Vagina (tissue), 2 donors: ENCODE measurements at regions not wholly inside any gene's neighbourhood (a gene's known extent, or its start where the extent isn't known, plus 50 kb on each side); places are given as distances from the start of the nearest gene placed in this dataset.

Experiments
- DNase-seq, 2 donors: peaks; one replicate each; pipeline ENCODE4 v3.0.0-alpha.2; 2017; ENCODE audit errors: extremely low spot score in 2 of 2
- H3K27ac ChIP-seq: fragments of 200-600 bp; sonication (generic); one replicate; pipeline ENCODE4 v1.5.1; 2019
- H3K27me3 ChIP-seq: fragments of 200-600 bp; sonication (generic); one replicate; pipeline ENCODE4 v1.5.1; 2019
- H3K36me3 ChIP-seq, 2 donors: fragments of 200-600 bp; sonication (generic); one replicate each; pipeline ENCODE4 v1.5.1; 2017 to 2019
- H3K4me1 ChIP-seq: fragments of 200-600 bp; sonication (generic); one replicate; pipeline ENCODE4 v1.5.1; 2019
- H3K4me3 ChIP-seq, 2 donors: fragments of 200-600 bp; sonication (generic); 1 replicate in 1 of 2; 2 replicates in 1 of 2; pipeline ENCODE4 v1.5.1; 2016 to 2019
- H3K9me3 ChIP-seq: fragments of 200-600 bp; sonication (generic); one replicate; pipeline ENCODE4 v1.5.1; 2019
- POLR2A ChIP-seq, 2 donors: fragments of 450-650 bp; IDR thresholded peaks; one replicate each; pipeline ENCODE4 v1.6.1; 2017; ENCODE audit warnings: antibody characterized with exemption in 2 of 2, mild to moderate bottlenecking in 2 of 2, moderate library complexity in 2 of 2
- POLR2AphosphoS5 ChIP-seq, 2 donors: sonication (generic); formaldehyde crosslinking; IDR thresholded peaks; one replicate each; pipeline ENCODE4 v1.9.0; 2017; ENCODE audit warnings: antibody characterized with exemption in 2 of 2, mild to moderate bottlenecking in 2 of 2, low read depth in 1 of 2; ENCODE audit not compliant: insufficient read depth in 1 of 2
- intact Hi-C: fragments of 100-400 bp; cut with DNase I; formaldehyde crosslinking; loops from one replicate; pipeline ENCODE4 v1.15.1; 2023
- TF ChIP-seq, protein P1 (sequence below), 3 experiments: fragments of 450-650 bp in 2 of 3; fragments of 200-600 bp in 1 of 3; sonication (generic) in 1 of 3; IDR thresholded peaks; one replicate each; pipeline ENCODE4 v1.5.1; 2017 to 2019; ENCODE audit warnings: antibody characterized with exemption in 3 of 3, mild to moderate bottlenecking in 2 of 3, moderate library complexity in 2 of 3

DNA sequence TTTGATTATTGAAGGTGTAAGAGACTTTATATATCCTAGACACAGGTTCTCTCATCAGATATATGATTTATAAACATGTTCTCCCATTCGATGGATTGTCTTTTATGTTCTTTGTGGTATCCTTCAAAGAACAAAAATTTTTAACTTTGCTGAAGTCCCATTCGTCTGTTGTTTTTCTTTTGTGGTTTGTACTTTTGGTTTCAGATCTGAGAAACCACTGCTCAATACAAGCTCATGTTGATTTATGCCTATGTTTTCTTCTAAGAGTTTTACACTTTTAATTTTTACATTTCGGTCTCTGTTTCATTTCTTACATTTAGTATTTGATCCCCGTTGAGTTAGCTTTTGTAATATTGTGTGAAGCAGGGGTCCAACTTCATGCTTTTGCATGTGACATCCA is 103.3 kb upstream of the SPRED1 start:
- DNase-seq, result no peak
- H3K36me3 ChIP-seq, result no peaks in the 10 kb centered on the region
- no peaks in the 10 kb centered on the region for H3K27me3 ChIP-seq
- no peak for TF ChIP-seq POLR2A (IDR thresholded peaks at IDR 0.05)
- TF ChIP-seq POLR2AphosphoS5 (IDR thresholded peaks at IDR 0.05; ENCODE audit: insufficient read depth in 1 of 2, low read depth in 1 of 2), result no peak
- TF ChIP-seq, protein P1, sequence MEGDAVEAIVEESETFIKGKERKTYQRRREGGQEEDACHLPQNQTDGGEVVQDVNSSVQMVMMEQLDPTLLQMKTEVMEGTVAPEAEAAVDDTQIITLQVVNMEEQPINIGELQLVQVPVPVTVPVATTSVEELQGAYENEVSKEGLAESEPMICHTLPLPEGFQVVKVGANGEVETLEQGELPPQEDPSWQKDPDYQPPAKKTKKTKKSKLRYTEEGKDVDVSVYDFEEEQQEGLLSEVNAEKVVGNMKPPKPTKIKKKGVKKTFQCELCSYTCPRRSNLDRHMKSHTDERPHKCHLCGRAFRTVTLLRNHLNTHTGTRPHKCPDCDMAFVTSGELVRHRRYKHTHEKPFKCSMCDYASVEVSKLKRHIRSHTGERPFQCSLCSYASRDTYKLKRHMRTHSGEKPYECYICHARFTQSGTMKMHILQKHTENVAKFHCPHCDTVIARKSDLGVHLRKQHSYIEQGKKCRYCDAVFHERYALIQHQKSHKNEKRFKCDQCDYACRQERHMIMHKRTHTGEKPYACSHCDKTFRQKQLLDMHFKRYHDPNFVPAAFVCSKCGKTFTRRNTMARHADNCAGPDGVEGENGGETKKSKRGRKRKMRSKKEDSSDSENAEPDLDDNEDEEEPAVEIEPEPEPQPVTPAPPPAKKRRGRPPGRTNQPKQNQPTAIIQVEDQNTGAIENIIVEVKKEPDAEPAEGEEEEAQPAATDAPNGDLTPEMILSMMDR (IDR thresholded peaks at IDR 0.05), result no peak
- no peak overlapping the region for H3K27ac ChIP-seq
- peaks cover 7% of the 10 kb centered on the region for H3K9me3 ChIP-seq
- intact Hi-C loops, result no loop called here
- no peak overlapping the region for H3K4me3 ChIP-seq
- no peaks in the 10 kb centered on the region for H3K4me1 ChIP-seq

DNA sequence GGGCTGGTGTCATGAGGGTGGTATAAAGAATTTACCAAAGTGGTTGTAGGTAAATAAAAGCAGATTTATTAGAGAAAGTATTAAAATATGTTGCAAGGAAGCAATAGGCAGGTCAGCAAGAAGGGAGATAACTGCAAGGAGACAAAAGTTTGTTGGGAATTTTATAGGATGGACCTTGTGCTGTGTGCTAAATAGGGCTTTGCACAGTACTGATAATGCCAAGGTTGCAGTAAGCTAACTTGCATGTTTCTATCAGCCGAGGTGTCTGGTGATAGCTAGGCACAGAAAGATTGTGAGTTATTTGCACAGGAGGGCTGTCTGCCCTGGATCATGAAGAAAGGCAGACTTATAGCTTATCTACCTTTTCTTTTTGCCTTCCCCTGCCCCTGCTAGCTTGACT is 102.5 kb upstream of the SPRED1 start:
- intact Hi-C loops, result no loop called here
- no peaks in the 10 kb centered on the region for H3K27me3 ChIP-seq
- H3K4me1 ChIP-seq, result no peaks in the 10 kb centered on the region
- H3K9me3 ChIP-seq, result peaks cover 7% of the 10 kb centered on the region
- DNase-seq, result no peak
- H3K4me3 ChIP-seq, result no peak overlapping the region
- H3K27ac ChIP-seq, result no peak overlapping the region
- no peaks in the 10 kb centered on the region for H3K36me3 ChIP-seq
- TF ChIP-seq, protein P1 (IDR thresholded peaks at IDR 0.05), result no peak
- TF ChIP-seq POLR2A (IDR thresholded peaks at IDR 0.05), result no peak
- TF ChIP-seq POLR2AphosphoS5 (IDR thresholded peaks at IDR 0.05; ENCODE audit: insufficient read depth in 1 of 2, low read depth in 1 of 2), result no peak

DNA sequence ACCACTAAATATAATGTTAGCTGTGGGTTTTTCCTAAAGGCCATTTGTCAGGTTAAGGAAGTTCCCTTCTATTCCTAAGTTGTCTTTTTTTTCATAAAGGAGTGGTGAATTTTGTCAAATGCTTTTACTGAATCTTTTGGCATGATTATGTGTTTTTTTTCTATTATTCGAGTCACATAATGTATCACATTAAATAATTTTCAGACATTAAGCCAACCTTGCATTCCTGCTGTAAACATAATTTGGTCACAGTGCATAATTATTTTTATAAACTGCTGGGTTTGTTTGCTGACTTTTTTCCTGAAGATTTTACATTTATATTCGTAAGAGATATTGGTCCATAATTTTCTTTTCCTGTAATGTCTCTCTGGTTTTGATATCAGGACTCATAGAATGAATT is 101.8 kb upstream of the SPRED1 start:
- intact Hi-C loops, result no loop called here
- Histone ChIP-seq H3K27me3 (no peaks in the 10 kb centered on the region), H3K4me1 (no peaks in the 10 kb centered on the region), H3K9me3 (peaks cover 7% of the 10 kb centered on the region), H3K36me3 (no peaks in the 10 kb centered on the region), H3K27ac (no peak overlapping the region), H3K4me3 (no peak overlapping the region)
- DNase-seq, result no peak
- TF ChIP-seq POLR2AphosphoS5 (IDR thresholded peaks at IDR 0.05; ENCODE audit: insufficient read depth in 1 of 2, low read depth in 1 of 2) (no peak), POLR2A (IDR thresholded peaks at IDR 0.05) (no peak)
- TF ChIP-seq, protein P1 (IDR thresholded peaks at IDR 0.05), result no peak

DNA sequence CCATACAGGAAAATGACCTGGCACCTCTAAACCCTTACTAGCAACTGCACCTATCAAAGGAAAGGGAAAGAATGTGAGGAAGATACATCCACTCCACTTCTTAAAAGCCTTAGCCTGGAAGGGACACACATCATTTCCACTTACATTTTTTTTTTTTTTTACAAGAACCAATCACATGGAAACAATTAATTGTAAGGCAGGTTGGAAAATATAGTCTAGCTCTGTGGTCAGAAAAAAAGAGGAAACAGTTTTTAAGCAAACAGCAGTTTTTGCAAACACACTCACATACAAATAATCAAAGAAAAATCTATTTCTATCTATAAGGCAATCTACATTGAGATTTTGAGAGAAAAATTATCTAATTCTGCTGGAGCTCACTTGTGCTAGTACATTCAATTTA is 98.9 kb upstream of the SPRED1 start:
- H3K27ac ChIP-seq, result no peak overlapping the region
- intact Hi-C loops, result no loop called here
- no peak overlapping the region for H3K4me3 ChIP-seq
- no peaks in the 10 kb centered on the region for H3K27me3 ChIP-seq
- TF ChIP-seq POLR2A (IDR thresholded peaks at IDR 0.05) (no peak), POLR2AphosphoS5 (IDR thresholded peaks at IDR 0.05; ENCODE audit: insufficient read depth in 1 of 2, low read depth in 1 of 2) (no peak)
- TF ChIP-seq, protein P1 (IDR thresholded peaks at IDR 0.05), result no peak
- DNase-seq, result no peak
- no peaks in the 10 kb centered on the region for H3K4me1 ChIP-seq
- peaks cover 7% of the 10 kb centered on the region for H3K9me3 ChIP-seq
- no peaks in the 10 kb centered on the region for H3K36me3 ChIP-seq

DNA sequence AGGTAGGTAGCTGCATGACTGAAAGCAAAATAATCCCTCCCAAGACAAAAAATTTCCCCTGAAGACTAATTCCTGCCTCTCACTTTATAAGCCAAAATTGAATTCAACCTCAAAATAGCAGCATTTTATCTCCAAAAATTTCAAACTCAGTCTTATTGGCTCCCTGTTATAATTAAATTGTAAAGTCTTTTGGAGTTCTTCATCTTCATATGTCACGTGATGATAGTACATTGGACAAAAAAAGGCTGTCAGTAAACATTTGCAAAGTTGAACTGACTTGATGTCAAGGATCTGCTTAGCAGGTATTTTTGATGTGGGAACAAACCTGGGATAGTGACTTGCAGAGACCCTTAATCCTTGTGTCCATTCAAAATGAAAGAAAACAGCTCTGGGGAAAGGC is 98.4 kb upstream of the SPRED1 start:
- Histone ChIP-seq H3K36me3 (no peaks in the 10 kb centered on the region), H3K4me1 (no peaks in the 10 kb centered on the region), H3K9me3 (peaks cover 7% of the 10 kb centered on the region), H3K27me3 (no peaks in the 10 kb centered on the region), H3K27ac (no peak overlapping the region), H3K4me3 (no peak overlapping the region)
- TF ChIP-seq, protein P1 (IDR thresholded peaks at IDR 0.05), result no peak
- no peak for TF ChIP-seq POLR2A (IDR thresholded peaks at IDR 0.05)
- no peak for TF ChIP-seq POLR2AphosphoS5 (IDR thresholded peaks at IDR 0.05; ENCODE audit: insufficient read depth in 1 of 2, low read depth in 1 of 2)
- DNase-seq, result no peak
- intact Hi-C loops, result no loop called here
